Gastroesophageal sphincter (tissue), 3 donors: ENCODE measurements at regions not wholly inside any gene's neighbourhood (a gene's known extent, or its start where the extent isn't known, plus 50 kb on each side); places are given as distances from the start of the nearest gene placed in this dataset.

Experiments
- CTCF ChIP-seq, 4 experiments: fragments of 200-600 bp in 2 of 4; fragments of 450-650 bp in 2 of 4; sonication (generic) in 1 of 4; IDR thresholded peaks; one replicate each; pipeline ENCODE4 v1.5.1; 2017 to 2019; ENCODE audit warnings: antibody characterized with exemption in 4 of 4, mild to moderate bottlenecking in 2 of 4, moderate library complexity in 2 of 4
- POLR2A ChIP-seq, 2 donors: fragments of 450-650 bp; IDR thresholded peaks; one replicate each; pipeline ENCODE4 v1.6.1; 2017; ENCODE audit warnings: antibody characterized with exemption in 2 of 2, mild to moderate bottlenecking in 2 of 2, moderate library complexity in 1 of 2
- POLR2AphosphoS5 ChIP-seq: sonication (generic); formaldehyde crosslinking; IDR thresholded peaks from one replicate; pipeline ENCODE4 v1.6.1; 2017; ENCODE audit warnings: antibody characterized with exemption

DNA sequence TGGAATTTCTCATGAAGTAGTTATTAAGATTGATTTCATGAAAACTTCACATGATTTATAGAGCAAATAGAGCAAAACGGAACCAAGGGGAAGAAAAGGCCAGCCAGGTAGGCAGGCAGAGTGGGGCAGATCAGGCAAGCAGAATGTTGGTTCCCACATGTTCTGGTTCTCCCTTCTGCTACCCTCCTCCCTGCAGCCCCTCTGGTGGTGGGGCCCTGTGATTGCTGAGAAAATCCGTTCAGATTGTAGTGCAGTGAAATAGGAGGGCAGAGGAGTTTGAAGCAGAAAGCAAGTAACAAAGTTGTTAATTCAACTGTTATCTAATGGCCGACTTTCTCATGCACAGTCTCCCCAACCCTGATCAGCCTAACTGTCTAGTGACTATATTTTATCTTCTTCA is 185.3 kb downstream of the MID1IP1 start:
- TF ChIP-seq CTCF (IDR thresholded peaks at IDR 0.05), result no peak
- TF ChIP-seq POLR2A (IDR thresholded peaks at IDR 0.05), result no peak
- no peak for TF ChIP-seq POLR2AphosphoS5
